Lower leg skin (tissue), 4 donors: ENCODE measurements at regions not wholly inside any gene's neighbourhood (a gene's known extent, or its start where the extent isn't known, plus 50 kb on each side); places are given as distances from the start of the nearest gene placed in this dataset.
"Not testable (repeated sequence)": the region's sequence is repeated elsewhere in the genome, so short reads cannot be mapped to it uniquely, and the experiment has no call there.

ENCODE experiments used
- DNase-seq, 2 donors: peaks; one replicate each; pipeline ENCODE4 v3.0.0-alpha.2; 2019; ENCODE audit warnings: low spot score in 2 of 2
- H3K4me3 ChIP-seq: fragments of 200-600 bp; sonication (generic); 2 replicates; pipeline ENCODE4 v1.5.1; 2017; ENCODE audit warnings: mild to moderate bottlenecking, low read depth; ENCODE audit not compliant: poor library complexity, severe bottlenecking
- CTCF ChIP-seq, 3 donors: fragments of 450-650 bp; IDR thresholded peaks; one replicate each; pipeline ENCODE4 v1.5.1; 2016; ENCODE audit warnings: antibody characterized with exemption in 3 of 3, mild to moderate bottlenecking in 3 of 3, moderate library complexity in 2 of 3
- POLR2A ChIP-seq, 2 donors: fragments of 450-650 bp; IDR thresholded peaks; one replicate each; pipeline ENCODE4 v1.6.1; 2016 to 2017; ENCODE audit warnings: antibody characterized with exemption in 2 of 2, mild to moderate bottlenecking in 1 of 2, moderate library complexity in 1 of 2
- WGBS, 2 donors: methylation state at CpG; one replicate each; pipeline ENCODE4 v1.1.5; 2018; 5-methylcytosine and 5-hydroxymethylcytosine counted together
- intact Hi-C: fragments of 100-400 bp; cut with DNase I; formaldehyde crosslinking; loops from one replicate; pipeline ENCODE4 v1.15.0; 2023; ENCODE audit warnings: low total_unique reads

DNA sequence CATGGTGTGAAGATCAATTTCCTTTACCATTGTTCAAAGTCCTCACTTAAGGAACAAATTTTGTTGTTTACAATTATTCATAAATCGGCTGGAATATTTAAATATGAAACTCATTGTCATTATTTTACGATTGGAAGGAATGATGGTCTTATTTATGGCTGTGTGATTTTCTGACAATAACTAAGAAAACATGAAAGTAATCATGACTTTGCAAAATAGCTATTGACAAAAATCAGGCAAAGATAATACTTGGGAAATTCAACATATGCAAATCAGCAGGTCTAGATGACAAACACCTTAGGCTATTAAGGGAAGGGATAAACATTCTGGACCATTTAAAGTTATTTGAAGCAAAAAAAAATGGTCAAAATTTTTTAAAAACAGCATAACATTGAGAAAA lies 654.8 kb upstream of the CNTN5 start:
- intact Hi-C loops: no loop called here
- WGBS, 2 donors: 59 to 65% methylated on average over 2 of the region's 2 CpGs
- no peak overlapping the region for H3K4me3 ChIP-seq
- no peak for TF ChIP-seq POLR2A (IDR thresholded peaks at IDR 0.05)
- no peak for DNase-seq

GRCh38 chr11:98390391-98390790 lies 630.4 kb upstream of the CNTN5 start:
- DNase-seq: no peak
- 51 to 62% methylated on average over 2 of the region's 2 CpGs for WGBS, 2 donors
- TF ChIP-seq POLR2A (IDR thresholded peaks at IDR 0.05) (no peak), CTCF (IDR thresholded peaks at IDR 0.05) (no peak)
- no peak overlapping the region for H3K4me3 ChIP-seq
- intact Hi-C loops: no loop called here

DNA sequence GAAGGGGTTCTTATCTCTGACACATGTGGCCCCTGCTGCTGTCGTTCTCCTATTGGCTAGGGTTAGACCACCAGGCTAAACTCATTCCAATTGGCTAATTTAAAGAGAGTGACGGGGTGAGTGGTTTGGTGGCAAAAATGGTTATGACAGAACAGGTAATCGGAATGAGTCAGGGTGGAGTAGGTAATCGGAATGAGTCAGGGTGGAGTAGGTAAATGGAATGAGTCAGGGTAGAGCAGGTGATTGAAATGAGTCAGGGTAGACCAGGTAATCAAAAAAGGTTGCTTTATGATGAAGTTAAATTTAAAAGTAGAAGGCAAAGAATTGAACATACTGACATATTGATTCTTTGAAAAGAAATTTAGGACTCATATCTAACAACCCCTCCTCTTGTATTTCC lies 626.2 kb upstream of the CNTN5 start:
- DNase-seq, H3K4me3 ChIP-seq, intact Hi-C loops: not testable (repeated sequence)
- 80 to 81% methylated on average over 4 of the region's 4 CpGs for WGBS, 2 donors

GRCh38 chr11:98398508-98398907 lies 622.2 kb upstream of the CNTN5 start:
- intact Hi-C loops: no loop called here
- TF ChIP-seq POLR2A (IDR thresholded peaks at IDR 0.05) (no peak), CTCF (IDR thresholded peaks at IDR 0.05) (no peak)
- no peak for DNase-seq
- H3K4me3 ChIP-seq: no peak overlapping the region

DNA sequence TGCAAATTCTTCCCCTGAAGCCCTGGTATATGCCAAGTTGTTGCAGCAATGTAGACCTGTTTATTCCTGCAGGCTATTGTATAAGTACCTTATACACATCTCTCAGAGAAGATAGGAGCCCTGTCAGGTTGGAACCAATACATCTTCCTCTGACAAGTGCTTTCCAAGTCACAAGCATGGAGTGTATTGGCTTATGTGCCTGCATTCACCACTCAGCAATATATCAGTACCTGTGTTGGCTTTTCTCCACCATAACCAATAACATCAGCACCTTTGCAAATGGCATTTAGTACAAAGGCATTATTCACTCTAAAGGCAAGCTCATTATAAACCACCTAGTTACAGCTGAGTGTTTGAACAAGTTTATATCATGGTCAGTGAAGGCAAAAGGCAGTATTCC lies 611.7 kb upstream of the CNTN5 start:
- TF ChIP-seq POLR2A (IDR thresholded peaks at IDR 0.05) (no peak), CTCF (IDR thresholded peaks at IDR 0.05) (no peak)
- no peak overlapping the region for H3K4me3 ChIP-seq
- intact Hi-C loops: no loop called here
- DNase-seq: no peak

GRCh38 chr11:98411777-98412176 lies 609.0 kb upstream of the CNTN5 start:
- no peak for TF ChIP-seq POLR2A (IDR thresholded peaks at IDR 0.05)
- TF ChIP-seq CTCF (IDR thresholded peaks at IDR 0.05): no peak
- intact Hi-C loops: no loop called here
- no peak for DNase-seq
- no peak overlapping the region for H3K4me3 ChIP-seq
- 69 to 81% methylated on average over 3 of the region's 3 CpGs for WGBS, 2 donors

GRCh38 chr11:98417256-98417755 lies 603.4 kb upstream of the CNTN5 start:
- no peak for DNase-seq
- WGBS, 2 donors: 87 to 91% methylated on average over 3 of the region's 3 CpGs
- intact Hi-C loops: no loop called here
- TF ChIP-seq CTCF (IDR thresholded peaks at IDR 0.05) (no peak), POLR2A (IDR thresholded peaks at IDR 0.05) (no peak)
- H3K4me3 ChIP-seq: no peak overlapping the region
